ENCODE measurements at regions not wholly inside any gene's neighbourhood (a gene's known extent, or its start where the extent isn't known, plus 50 kb on each side); places are given as distances from the start of the nearest gene placed in this dataset.
A peak's percentile ranks its signal among the peaks of the same experiment; 100 is the strongest.

DNA sequence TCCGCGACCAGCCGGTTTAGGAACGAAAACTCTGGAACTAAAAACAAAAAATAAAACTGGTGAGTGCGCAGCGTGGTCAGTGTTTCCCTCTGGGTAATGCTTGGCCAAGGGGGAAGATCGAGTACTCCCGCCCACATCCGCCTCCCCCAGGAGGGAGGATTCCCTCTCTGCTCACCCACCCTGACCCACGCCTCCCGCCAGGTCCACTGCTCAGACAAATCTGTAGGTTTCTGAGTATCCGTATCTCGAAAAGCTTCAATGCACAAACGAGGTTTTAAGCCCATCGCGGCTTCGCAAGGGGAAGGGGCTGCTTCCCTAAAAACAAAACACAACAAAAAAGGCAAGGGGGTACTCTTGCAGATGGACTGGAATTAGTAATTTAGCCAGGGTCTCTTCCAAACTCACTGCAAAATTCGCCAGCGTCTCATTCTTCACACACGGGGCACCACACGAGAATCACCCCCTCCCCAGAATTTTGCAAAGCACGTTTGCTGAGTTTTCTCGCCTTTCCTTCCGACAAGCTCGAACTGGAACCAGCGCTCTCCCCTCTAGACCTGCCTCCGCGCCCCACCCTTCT is 75.2 kb downstream of the INSIG1 start:
- no peak overlapping the region for H3K18ac ChIP-seq (ENCODE audit: insufficient read length, low read depth, low read length)
- H2BK15ac ChIP-seq (ENCODE audit: low read depth, low read length), result no peak overlapping the region
- H4K5ac ChIP-seq (ENCODE audit: insufficient read length, low read depth, low read length), result no peak overlapping the region
- no peak overlapping the region for H3K14ac ChIP-seq (ENCODE audit: insufficient read depth, low read length)
- no peak overlapping the region for H3T11ph ChIP-seq (ENCODE audit: low read length)
- H3K9me3 Mint-ChIP-seq, result peaks cover 11 to 27% of the 10 kb centered on the region in 2 experiments
- no peaks in the 10 kb centered on the region for H3K79me2 ChIP-seq (ENCODE audit: insufficient read depth, low read length)
- WGBS (ENCODE audit: extremely low coverage, insufficient read length, low lambda C conversion rate), result no CpG with 5 or more reads among the region's 28 CpGs
- DNase-seq, result no peak
- no peak overlapping the region for H2BK20ac ChIP-seq (ENCODE audit: low read depth, low read length, poor library complexity, severe bottlenecking)
- no peak overlapping the region for H2BK120ac ChIP-seq (ENCODE audit: low read depth, low read length, poor library complexity, severe bottlenecking)
- H3K27ac ChIP-seq (ENCODE audit: insufficient read length, low read depth, low read length), result no peak overlapping the region
- H4K8ac ChIP-seq (replicated peaks; ENCODE audit: insufficient read length, low read depth, low read length), result no peak overlapping the region
- peak overlapping the region in 1 of 2 experiments; percentile 73; a peak in 3 of 5 replicates for H3K4me3 Mint-ChIP-seq
- H4K91ac ChIP-seq (ENCODE audit: insufficient read length, low read depth, low read length), result no peak overlapping the region
- no peak overlapping the region for H2BK5ac ChIP-seq (ENCODE audit: insufficient read length, low read length)
- H3K56ac ChIP-seq (ENCODE audit: insufficient read length, low read depth, low read length), result no peak overlapping the region
- H3K23ac ChIP-seq (ENCODE audit: insufficient read length, low read depth, low read length), result no peak overlapping the region
- no peaks in the 10 kb centered on the region for H3K23me2 ChIP-seq (ENCODE audit: insufficient read length, low read depth, low read length, poor library complexity, severe bottlenecking)
- peaks cover 20 to 35% of the 10 kb centered on the region in 2 experiments for H3K4me1 Mint-ChIP-seq
- H3K27me3 ChIP-seq (ENCODE audit: insufficient read depth, low read length), result peaks cover 91% of the 10 kb centered on the region
- peak overlapping the region; percentile 48 for H3K4me2 ChIP-seq (ENCODE audit: insufficient read depth, insufficient read length, low read length)
- H2AK5ac ChIP-seq (ENCODE audit: insufficient read length, low read length), result no peak overlapping the region
- TF ChIP-seq, protein P1, sequence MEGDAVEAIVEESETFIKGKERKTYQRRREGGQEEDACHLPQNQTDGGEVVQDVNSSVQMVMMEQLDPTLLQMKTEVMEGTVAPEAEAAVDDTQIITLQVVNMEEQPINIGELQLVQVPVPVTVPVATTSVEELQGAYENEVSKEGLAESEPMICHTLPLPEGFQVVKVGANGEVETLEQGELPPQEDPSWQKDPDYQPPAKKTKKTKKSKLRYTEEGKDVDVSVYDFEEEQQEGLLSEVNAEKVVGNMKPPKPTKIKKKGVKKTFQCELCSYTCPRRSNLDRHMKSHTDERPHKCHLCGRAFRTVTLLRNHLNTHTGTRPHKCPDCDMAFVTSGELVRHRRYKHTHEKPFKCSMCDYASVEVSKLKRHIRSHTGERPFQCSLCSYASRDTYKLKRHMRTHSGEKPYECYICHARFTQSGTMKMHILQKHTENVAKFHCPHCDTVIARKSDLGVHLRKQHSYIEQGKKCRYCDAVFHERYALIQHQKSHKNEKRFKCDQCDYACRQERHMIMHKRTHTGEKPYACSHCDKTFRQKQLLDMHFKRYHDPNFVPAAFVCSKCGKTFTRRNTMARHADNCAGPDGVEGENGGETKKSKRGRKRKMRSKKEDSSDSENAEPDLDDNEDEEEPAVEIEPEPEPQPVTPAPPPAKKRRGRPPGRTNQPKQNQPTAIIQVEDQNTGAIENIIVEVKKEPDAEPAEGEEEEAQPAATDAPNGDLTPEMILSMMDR (conservative IDR thresholded peaks at IDR 0.05), result no peak
- H3K4ac ChIP-seq (ENCODE audit: low read depth, low read length), result no peak overlapping the region
- no peaks in the 10 kb centered on the region for H3K4me1 ChIP-seq (ENCODE audit: insufficient read depth, low read length)
- no peaks in the 10 kb centered on the region for H3K79me1 ChIP-seq (ENCODE audit: insufficient read depth, low read depth, low read length, poor library complexity, severe bottlenecking)
- H2BK12ac ChIP-seq (ENCODE audit: insufficient read length, low read depth, low read length), result no peak overlapping the region
- peaks cover 0 to 6% (median 4%) of the 10 kb centered on the region in 3 experiments; a peak in 2 of 7 replicates for H3K36me3 Mint-ChIP-seq (ENCODE audit: insufficient read depth in 1 of 3, low read depth in 3 of 3)
- H3K27ac Mint-ChIP-seq, result no peak overlapping the region
- H3K9ac ChIP-seq (ENCODE audit: extremely low read depth, insufficient read length, low read length), result no peak overlapping the region
- no peak overlapping the region for H2AFZ ChIP-seq (ENCODE audit: low read length)
- H3K9me3 ChIP-seq (ENCODE audit: control insufficient read depth, low read depth, low read length), result no peaks in the 10 kb centered on the region
- H4K20me1 ChIP-seq (ENCODE audit: control insufficient read depth, insufficient read depth, insufficient read length), result no peaks in the 10 kb centered on the region
- H3K27me3 Mint-ChIP-seq (ENCODE audit: low read depth), result peaks cover 99% of the 10 kb centered on the region

Measured in H9 (cell line).